Smooth muscle cell (in vitro differentiated cells): ENCODE measurements at regions not wholly inside any gene's neighbourhood (a gene's known extent, or its start where the extent isn't known, plus 50 kb on each side); places are given as distances from the start of the nearest gene placed in this dataset.

Source experiments
- DNase-seq: peaks from one replicate; lab custom pipeline; 2025; ENCODE audit not compliant: unreplicated experiment; lab: John Stamatoyannopoulos, UW
- H2AFZ ChIP-seq: fragments of 200-600 bp; sonication (generic); 2 replicates; pipeline ENCODE4 v1.6.0; 2016; ENCODE audit warnings: antibody characterized with exemption, low read depth, mild to moderate bottlenecking
- H3F3A ChIP-seq: fragments of 200-600 bp; sonication (generic); 2 replicates; pipeline ENCODE4 v1.6.0; 2017; ENCODE audit warnings: antibody characterized with exemption, low read depth
- H3K27ac ChIP-seq: fragments of 200-600 bp; sonication (generic); 2 replicates; pipeline ENCODE4 v1.5.1; 2016; ENCODE audit warnings: low read depth, mild to moderate bottlenecking
- H3K27me3 ChIP-seq: fragments of 200-600 bp; sonication (generic); 2 replicates; pipeline ENCODE4 v1.6.1; 2016; ENCODE audit warnings: low read depth, mild to moderate bottlenecking
- H3K36me3 ChIP-seq: fragments of 200-600 bp; sonication (generic); 2 replicates; pipeline ENCODE4 v1.5.1; 2016; ENCODE audit warnings: low read depth
- H3K4me1 ChIP-seq: fragments of 200-600 bp; sonication (generic); 2 replicates; pipeline ENCODE4 v1.5.1; 2016; ENCODE audit warnings: low read depth
- H3K4me2 ChIP-seq: fragments of 200-600 bp; sonication (generic); 2 replicates; pipeline ENCODE4 v1.6.0; 2016; ENCODE audit warnings: mild to moderate bottlenecking
- H3K4me3 ChIP-seq: fragments of 200-600 bp; sonication (generic); 2 replicates; pipeline ENCODE4 v1.5.1; 2016; ENCODE audit warnings: mild to moderate bottlenecking
- H3K79me2 ChIP-seq: fragments of 200-600 bp; sonication (generic); 2 replicates; pipeline ENCODE4 v1.6.0; 2016; ENCODE audit warnings: low read depth, mild to moderate bottlenecking
- H3K9ac ChIP-seq: fragments of 200-600 bp; sonication (generic); 2 replicates; pipeline ENCODE4 v1.6.0; 2016; ENCODE audit warnings: low read depth
- H3K9me3 ChIP-seq: fragments of 200-600 bp; sonication (generic); replicated peaks from 2 replicates; pipeline ENCODE4 v1.5.1; 2016; ENCODE audit warnings: low read depth
- H4K20me1 ChIP-seq: fragments of 200-600 bp; sonication (generic); 2 replicates; pipeline ENCODE4 v1.6.0; 2016; ENCODE audit warnings: low read depth
- WGBS: methylation state at CpG from one replicate; pipeline ENCODE4 v1.1.7; 2016; ENCODE audit warnings: low lambda C conversion rate; 5-methylcytosine and 5-hydroxymethylcytosine counted together
- TF ChIP-seq, protein P1 (sequence below): fragments of 200-600 bp; sonication (generic); IDR thresholded peaks from 2 replicates; pipeline ENCODE4 v1.5.1; 2017; ENCODE audit warnings: borderline replicate concordance, mild to moderate bottlenecking, antibody characterized with exemption; ENCODE audit not compliant: insufficient read depth, poor library complexity, severe bottlenecking

DNA sequence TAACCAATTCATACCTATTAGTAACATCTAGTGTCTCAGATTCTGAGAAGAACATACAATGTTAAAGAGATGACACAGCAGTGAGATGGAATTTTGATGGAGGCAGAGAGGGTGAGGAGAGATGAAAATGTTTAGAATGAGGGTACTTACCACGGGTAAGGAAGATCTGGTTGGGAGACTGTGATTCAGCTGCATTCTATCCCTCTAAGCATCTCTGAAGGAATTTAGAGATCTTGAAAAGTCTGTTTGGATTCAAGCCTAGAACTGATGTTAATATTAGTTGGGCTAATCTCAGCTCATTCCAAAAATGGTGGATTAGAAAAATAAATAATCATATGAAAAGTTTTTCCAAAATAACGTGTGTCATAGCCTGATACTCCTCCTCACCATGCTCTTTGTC, 191.5 kb upstream of the CLINT1 start:
- no peak for DNase-seq
- no peak overlapping the region for H3K27ac ChIP-seq
- no peaks in the 10 kb centered on the region for H3K4me1 ChIP-seq
- H3K9ac ChIP-seq, result no peak overlapping the region
- no peak overlapping the region for H3K4me2 ChIP-seq
- H3K36me3 ChIP-seq, result no peaks in the 10 kb centered on the region
- TF ChIP-seq, protein P1, sequence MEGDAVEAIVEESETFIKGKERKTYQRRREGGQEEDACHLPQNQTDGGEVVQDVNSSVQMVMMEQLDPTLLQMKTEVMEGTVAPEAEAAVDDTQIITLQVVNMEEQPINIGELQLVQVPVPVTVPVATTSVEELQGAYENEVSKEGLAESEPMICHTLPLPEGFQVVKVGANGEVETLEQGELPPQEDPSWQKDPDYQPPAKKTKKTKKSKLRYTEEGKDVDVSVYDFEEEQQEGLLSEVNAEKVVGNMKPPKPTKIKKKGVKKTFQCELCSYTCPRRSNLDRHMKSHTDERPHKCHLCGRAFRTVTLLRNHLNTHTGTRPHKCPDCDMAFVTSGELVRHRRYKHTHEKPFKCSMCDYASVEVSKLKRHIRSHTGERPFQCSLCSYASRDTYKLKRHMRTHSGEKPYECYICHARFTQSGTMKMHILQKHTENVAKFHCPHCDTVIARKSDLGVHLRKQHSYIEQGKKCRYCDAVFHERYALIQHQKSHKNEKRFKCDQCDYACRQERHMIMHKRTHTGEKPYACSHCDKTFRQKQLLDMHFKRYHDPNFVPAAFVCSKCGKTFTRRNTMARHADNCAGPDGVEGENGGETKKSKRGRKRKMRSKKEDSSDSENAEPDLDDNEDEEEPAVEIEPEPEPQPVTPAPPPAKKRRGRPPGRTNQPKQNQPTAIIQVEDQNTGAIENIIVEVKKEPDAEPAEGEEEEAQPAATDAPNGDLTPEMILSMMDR, result no peak
- no peaks in the 10 kb centered on the region for H4K20me1 ChIP-seq
- H3K79me2 ChIP-seq, result no peaks in the 10 kb centered on the region
- 39% methylated on average over 2 of the region's 2 CpGs for WGBS
- H3K27me3 ChIP-seq, result no peaks in the 10 kb centered on the region
- H2AFZ ChIP-seq, result no peak overlapping the region
- no peak overlapping the region for H3K4me3 ChIP-seq
- H3K9me3 ChIP-seq, result no peaks in the 10 kb centered on the region
- H3F3A ChIP-seq, result no peaks in the 10 kb centered on the region

DNA sequence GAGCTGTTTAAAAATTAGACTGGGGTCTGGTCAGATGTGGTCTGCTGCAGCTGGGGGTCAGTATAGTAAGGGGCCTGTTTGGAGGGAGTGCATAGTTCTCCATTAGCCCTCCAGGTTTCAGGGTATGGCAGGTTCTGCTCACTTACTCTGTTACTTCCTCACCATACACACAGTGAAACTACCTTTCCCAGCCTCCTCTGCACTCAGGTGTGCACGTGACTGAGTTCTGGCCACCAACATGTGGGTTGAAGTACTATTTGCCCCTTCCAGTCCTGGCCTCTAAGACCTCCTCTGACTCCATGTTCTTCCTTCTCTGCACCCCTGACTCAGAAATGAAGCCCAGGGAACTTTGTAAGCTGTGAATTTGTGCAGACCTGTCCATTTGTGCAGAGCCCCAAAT, 190.5 kb upstream of the CLINT1 start:
- TF ChIP-seq, protein P1, result no peak
- Histone ChIP-seq H3K36me3 (no peaks in the 10 kb centered on the region), H3K27me3 (no peaks in the 10 kb centered on the region), H4K20me1 (no peaks in the 10 kb centered on the region), H3K9ac (no peak overlapping the region), H3K9me3 (no peaks in the 10 kb centered on the region), H3K79me2 (no peaks in the 10 kb centered on the region), H3F3A (no peaks in the 10 kb centered on the region), H3K4me2 (no peak overlapping the region), H3K4me1 (no peaks in the 10 kb centered on the region), H2AFZ (no peak overlapping the region), H3K4me3 (no peak overlapping the region), H3K27ac (no peak overlapping the region)
- no peak for DNase-seq
- 83% methylated on average over 1 of the region's 1 CpG for WGBS

DNA sequence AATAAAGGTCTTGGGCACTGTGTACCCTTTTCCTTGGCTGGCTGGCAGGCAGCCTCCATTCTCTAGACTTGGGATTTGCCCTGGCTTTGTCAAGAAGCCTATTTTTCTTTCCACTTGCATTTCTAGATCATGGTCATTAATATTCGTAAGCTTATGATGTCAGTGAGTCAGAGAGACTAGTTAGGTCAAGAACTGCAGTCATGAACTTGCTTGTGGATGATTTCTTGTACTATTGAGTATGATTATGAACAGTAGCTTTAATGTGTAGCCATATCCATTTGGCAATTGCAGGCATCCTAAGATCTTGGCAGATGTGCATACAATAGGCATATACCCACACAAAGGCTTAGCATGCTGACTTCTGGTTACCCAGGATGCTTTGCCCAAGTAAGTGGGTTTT, 186.8 kb upstream of the CLINT1 start:
- H3K9me3 ChIP-seq, result no peaks in the 10 kb centered on the region
- H2AFZ ChIP-seq, result no peak overlapping the region
- no peaks in the 10 kb centered on the region for H3F3A ChIP-seq
- H3K4me1 ChIP-seq, result no peaks in the 10 kb centered on the region
- no peak overlapping the region for H3K4me3 ChIP-seq
- H3K4me2 ChIP-seq, result no peak overlapping the region
- H4K20me1 ChIP-seq, result no peaks in the 10 kb centered on the region
- no peak overlapping the region for H3K9ac ChIP-seq
- H3K79me2 ChIP-seq, result no peaks in the 10 kb centered on the region
- 87% methylated on average over 1 of the region's 1 CpG for WGBS
- no peaks in the 10 kb centered on the region for H3K27me3 ChIP-seq
- no peak overlapping the region for H3K27ac ChIP-seq
- TF ChIP-seq, protein P1, result no peak
- H3K36me3 ChIP-seq, result no peaks in the 10 kb centered on the region
- DNase-seq, result no peak

DNA sequence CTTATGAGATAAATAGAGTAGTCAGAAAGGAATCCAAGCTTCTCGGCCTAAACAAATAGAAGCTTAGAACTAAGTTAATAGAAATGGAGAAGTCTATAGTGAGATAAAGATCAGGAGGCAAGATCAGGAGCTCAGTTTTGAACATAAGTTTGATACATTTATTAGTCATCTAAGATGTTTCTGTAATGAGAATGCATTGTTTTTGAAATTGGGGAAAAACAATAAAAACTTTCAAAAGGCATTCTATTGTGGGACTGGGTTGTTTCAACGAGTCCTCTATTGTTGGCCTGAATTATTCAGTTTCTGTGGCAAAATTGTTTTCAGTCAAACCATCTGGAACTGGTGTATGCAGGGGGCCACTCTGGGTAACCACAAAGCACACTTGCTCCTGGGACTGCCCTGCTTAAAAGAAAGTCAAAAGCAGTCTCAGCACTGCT, 181.0 kb upstream of the CLINT1 start:
- H4K20me1 ChIP-seq, result no peaks in the 10 kb centered on the region
- H3K4me3 ChIP-seq, result no peak overlapping the region
- H3K4me1 ChIP-seq, result no peaks in the 10 kb centered on the region
- 86% methylated on average over 2 of the region's 2 CpGs for WGBS
- no peaks in the 10 kb centered on the region for H3K36me3 ChIP-seq
- H3K4me2 ChIP-seq, result no peak overlapping the region
- no peaks in the 10 kb centered on the region for H3F3A ChIP-seq
- no peak overlapping the region for H3K9ac ChIP-seq
- no peaks in the 10 kb centered on the region for H3K9me3 ChIP-seq
- no peak overlapping the region for H2AFZ ChIP-seq
- H3K27ac ChIP-seq, result no peak overlapping the region
- TF ChIP-seq, protein P1, result no peak
- no peak for DNase-seq
- no peaks in the 10 kb centered on the region for H3K79me2 ChIP-seq
- H3K27me3 ChIP-seq, result no peaks in the 10 kb centered on the region
